DMS114 treated with DMSO at 0.1 percent for 48 hours (cell line): ENCODE measurements at regions not wholly inside any gene's neighbourhood (a gene's known extent, or its start where the extent isn't known, plus 50 kb on each side); places are given as distances from the start of the nearest gene placed in this dataset.
"Not testable (repeated sequence)": the region's sequence is repeated elsewhere in the genome, so short reads cannot be mapped to it uniquely, and the experiment has no call there.

Experiments
- DNase-seq: peaks from one replicate; lab custom pipeline; 2025; ENCODE audit not compliant: unreplicated experiment; lab: John Stamatoyannopoulos, UW

DNA sequence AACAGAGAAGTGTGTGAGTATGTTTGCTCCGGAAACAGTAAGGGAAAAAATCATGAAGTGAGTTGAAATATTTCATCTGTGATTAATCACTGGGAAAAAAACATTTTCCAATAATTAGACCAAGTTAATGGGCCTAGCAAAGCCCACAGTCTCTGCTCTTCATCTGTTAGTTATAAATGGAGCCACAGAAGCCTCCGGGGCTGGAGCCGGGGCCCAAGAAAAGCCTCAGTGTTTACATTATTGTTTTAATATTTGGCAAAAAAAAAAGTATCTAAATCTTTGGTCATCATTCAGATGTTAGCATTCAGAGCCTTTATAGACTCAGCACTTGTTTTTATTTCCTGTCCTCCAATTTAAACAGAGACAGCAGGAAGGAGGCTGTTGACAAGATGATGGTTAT, 115.0 kb downstream of the UBE2U start:
- DNase-seq, result no peak

GRCh38 chr1:64320007-64320406, 116.6 kb downstream of the UBE2U start:
- DNase-seq, result no peak

DNA sequence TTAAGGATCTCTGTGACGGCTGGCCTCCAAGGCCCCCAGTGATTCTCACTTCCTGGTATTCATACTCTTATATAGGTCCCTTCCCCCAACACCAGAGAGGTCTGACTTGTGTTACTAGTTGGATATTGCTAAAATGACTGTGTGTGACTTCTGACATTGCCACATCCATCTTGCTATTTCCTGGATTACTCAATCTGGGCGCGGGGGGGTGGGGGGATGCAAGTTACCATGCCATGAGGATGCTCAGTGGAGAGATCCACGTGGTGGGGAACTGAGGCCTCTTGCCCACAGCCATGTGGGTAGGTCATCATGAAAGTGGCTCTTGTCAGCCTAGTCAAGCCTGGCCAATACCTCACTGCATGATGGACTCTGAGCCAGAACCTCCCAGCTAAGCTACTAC, 117.0 kb downstream of the UBE2U start:
- DNase-seq, result no peak

GRCh38 chr1:64320922-64321614, 117.6 kb downstream of the UBE2U start:
- no peak for DNase-seq

DNA sequence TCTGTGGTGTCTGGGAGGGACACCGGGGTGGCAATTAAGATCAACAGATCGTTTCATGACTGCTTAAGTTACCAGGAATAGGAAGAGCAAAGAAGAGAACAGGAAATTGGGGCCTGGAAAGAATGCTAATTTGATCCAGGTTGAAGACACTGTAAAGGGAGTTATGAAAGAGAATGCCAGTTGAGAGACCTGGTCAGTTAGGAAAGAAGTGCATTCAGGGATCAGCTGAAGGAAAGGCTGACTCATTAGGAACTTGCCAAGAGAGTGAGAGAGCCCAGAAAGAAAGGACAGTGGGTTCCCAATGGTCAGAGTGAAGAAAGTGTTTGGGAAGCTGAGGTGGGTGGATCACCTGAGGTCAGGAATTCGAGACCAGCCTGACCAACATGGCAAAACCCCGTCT, 119.6 kb downstream of the UBE2U start:
- no peak for DNase-seq

DNA sequence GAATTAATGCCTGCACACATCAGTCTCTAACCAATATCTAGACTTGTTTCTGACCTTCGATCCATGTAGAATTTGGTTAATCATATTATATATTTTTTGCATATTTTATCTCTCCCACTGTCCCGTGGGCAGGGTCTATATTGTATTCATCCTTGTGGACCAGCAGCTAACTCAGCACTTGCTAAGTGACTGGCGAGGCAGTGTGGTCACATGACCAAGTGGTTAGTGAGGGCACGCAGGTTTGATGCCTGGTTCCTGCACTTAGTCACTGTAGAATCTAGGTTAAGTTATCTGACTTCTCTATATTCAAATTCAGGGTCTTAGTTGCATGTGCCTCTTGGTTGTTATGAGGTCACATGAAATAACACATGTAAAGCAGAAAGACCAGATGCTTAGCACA, 120.5 kb downstream of the UBE2U start:
- no peak for DNase-seq

DNA sequence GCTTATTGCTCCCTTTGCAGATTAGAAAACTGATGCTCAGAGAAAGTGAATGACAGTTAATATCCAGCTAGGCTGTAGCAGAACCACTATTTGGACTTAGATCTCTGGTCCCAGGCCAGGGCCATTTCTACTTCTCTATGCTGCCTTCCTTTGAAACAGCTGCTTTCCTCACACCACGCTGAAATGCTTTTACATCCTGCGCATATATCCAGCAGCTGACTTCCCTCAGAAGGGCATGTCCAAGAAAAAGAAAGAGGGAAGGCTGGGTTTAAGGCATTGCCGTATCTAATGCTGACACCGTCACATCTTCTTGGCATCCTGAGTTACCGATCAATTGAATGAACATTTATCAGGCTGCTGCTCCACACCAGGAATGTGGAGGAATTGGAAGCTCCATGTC, 122.4 kb downstream of the UBE2U start:
- no peak for DNase-seq

DNA sequence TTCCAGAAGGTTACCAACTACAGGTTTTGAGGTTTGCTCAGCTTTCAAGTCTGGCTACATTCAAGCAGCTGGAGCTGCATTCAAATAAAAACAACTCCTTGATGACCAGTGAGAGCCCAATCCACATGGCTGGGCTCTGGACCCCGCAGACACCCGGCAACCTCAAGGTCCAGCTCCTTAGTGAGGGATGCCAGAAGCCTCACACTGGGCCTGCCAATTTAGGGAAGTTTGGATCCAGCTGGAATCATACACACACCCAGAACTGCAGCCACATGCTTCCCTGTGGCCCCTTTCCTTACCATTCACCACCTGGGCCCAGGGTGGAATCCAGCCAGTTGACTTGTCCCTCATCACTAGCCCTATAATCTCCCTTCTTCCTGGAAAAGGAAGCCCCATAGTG, 123.7 kb downstream of the UBE2U start:
- DNase-seq, result no peak

DNA sequence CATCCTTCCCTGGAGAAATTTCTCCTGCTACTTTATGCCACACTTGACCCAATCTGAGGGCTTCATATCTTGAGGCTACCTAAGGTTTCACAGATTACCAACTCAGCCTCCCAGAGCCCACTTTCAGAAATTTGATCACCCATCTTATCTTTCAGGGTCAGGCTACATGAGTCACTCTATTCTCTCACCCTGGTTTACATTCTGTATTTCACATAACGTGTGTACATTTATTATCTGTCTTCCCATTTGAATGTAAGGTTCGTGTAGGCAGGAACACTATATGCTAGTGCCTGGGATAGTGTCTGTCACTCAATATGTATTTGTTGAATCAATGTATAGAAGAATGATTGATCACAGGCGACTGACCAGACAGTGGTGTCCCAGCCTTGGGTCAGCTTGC, 124.8 kb downstream of the UBE2U start:
- DNase-seq, result no peak

DNA sequence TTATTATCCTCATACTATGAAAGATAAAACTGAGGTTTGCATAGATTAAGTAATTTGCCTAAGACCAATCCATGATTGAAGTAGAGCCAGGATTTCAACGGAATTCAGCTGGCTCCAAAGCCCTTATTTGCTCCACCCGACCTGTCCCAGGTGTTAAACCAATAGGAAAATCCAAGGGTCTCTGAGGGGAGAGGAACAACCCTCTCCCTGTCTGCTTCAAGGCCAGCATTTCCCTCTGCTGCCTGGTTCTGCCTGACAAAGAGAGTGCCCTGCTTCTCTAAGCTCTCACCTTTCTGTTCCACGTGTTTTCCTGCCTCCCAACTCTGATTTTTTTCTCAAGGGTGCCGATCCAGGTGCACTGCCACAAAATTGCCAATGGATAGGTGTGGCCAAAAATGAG, 127.4 kb downstream of the UBE2U start:
- DNase-seq, result no peak

- no peak for DNase-seq
Observed at GRCh38 chr1:64335636-64336035, 132.2 kb downstream of the UBE2U start.

DNA sequence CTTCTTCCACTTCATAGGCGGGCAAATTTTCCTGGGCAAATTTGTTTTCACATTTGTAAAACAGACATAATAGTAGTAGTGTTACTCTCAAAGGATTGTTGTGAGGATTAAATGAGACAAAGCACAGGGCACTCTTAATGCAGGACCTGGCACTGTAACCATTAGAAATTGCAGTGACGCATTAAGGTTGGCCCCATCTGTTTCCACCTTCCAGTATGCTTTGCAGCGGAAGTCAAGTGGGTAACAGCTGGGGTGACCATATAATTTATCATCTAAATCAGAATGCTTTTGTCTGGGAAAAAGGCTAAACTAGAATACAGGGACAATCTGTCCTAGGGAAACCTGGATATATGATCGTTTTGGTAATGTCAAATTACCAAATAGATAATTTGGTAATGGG, 132.5 kb upstream of the CACHD1 start:
- DNase-seq, result no peak

DNA sequence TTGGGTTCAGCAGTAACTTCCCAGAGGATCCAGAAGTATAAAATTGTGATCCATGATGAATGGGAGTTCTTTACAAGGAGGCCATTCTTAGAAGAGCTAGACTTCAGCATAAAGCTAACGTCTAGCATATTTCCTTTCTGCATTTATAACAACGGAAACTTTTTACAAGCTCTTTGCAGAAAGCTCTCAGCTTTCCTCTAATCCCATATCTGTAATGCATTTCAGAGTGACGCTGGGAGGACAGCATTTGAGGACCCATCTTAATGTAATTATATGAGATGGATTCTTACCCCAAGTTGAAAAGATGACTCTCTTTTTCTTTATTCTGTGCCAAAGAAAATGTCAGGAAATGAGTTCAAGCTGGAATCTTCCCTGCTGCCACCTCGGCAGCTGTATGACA, 132.0 kb upstream of the CACHD1 start:
- DNase-seq, result no peak

GRCh38 chr1:64340361-64340760, 129.6 kb upstream of the CACHD1 start:
- no peak for DNase-seq

- no peak for DNase-seq
Observed at GRCh38 chr1:64343105-64343822, 126.7 kb upstream of the CACHD1 start.

GRCh38 chr1:64343823-64344190, 126.1 kb upstream of the CACHD1 start:
- DNase-seq, result no peak

DNA sequence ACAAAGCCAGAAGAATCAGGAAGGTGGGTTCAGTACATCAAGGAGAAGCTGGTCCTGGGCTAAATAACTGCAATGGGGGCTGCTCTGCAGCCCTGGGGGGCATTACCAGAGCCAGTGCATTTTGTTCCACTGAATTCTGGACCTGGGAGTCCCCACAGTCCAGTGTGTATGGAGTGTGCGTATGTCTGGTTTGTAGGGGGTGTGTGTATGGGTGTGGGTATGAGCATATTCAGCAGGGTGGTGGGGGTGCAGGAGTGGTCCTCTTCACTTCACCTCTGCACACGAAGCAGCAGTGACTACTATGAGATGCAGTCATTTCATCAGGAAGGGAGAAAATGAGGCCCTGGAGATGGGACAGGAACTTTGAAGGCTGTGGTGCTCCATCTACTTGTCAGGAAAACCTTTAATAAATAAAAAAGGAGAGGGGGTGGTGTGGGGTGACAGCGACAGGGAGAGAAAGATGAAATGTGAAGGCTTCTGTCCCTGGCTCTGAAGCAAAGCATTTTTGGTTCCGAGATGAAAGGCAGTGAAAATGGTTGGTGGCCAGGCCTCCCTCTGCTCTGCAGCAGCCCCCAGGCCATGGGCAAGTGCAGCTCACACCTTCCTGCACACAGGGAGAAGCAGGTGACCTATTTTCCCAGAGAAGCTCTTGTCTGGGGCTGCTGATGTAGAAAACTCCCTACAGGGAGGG, 121.5 kb upstream of the CACHD1 start:
- DNase-seq, result no peak

- no peak for DNase-seq
Observed at GRCh38 chr1:64348961-64349648, 120.8 kb upstream of the CACHD1 start.

DNA sequence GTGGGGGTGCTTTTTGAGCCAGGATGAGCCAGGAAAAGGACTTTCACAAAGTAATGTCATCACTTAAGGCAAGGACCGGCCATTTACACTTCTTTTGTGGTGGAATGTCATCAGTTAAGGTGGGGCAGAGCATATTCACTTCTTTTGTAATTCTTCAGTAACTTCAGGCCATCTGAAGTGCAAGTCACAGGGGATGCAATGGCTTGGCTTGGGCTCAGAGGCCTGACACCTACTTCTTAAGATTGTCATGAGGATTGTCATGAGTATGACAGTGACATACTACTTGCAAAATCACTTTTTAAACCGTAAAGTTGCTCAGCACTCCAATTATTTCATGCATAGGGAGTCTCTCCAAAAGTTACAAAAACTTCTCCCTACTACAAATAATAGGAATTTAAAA, 114.4 kb upstream of the CACHD1 start:
- not testable (repeated sequence) for DNase-seq

DNA sequence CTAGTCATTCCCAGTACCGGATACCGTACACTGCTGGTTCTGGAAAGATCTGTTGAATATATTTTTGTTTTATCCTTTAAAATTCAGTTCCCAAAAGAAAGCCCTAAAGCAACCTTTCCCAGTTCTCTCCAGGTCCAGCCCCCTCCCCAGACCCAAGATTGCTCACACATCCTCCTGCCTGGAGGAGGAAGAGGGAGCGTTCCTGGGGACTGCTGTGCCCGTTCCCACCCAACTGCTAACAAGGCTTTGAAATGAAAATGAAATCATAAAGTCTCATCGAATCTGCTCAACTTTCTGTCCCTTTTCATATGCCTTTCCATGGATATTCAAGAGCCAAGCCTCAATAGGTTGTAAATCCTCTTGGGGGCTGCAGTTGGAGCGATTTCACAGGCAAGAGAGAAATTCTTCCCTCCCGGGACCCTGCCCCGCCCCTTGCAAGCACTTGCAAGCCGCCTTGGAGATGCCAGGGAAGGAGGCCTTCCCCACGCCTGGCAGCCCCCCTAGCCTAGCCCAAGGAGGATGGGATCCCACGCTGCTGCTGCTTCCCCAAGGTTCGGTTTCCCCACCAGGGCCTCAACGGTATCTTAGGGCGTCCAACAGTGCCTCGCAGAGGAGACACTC, 113.2 kb upstream of the CACHD1 start:
- no peak for DNase-seq

- no peak for DNase-seq
Observed at GRCh38 chr1:64357422-64357821, 112.5 kb upstream of the CACHD1 start.
